SK-N-SH treated with all-trans-retinoic acid at 6 μM for 48 hours (cell line): ENCODE measurements at regions not wholly inside any gene's neighbourhood (a gene's known extent, or its start where the extent isn't known, plus 50 kb on each side); places are given as distances from the start of the nearest gene placed in this dataset.

ENCODE experiments used
- ATAC-seq: fragments of 200-7000 bp; cut with Tn5 transposase; 3 replicates; pipeline ENCODE4 v1.9.1; 2020; ENCODE audit warnings: mild to moderate bottlenecking, moderate library complexity
- BACH2 ChIP-seq: fragments of 250-450 bp; sonication (Bioruptor Pico); IDR thresholded peaks from 2 replicates; pipeline ENCODE4 v1.9.0; 2021; ENCODE audit warnings: mild to moderate bottlenecking, borderline replicate concordance
- CREB5 ChIP-seq: fragments of 250-450 bp; sonication (Bioruptor Pico); IDR thresholded peaks from 2 replicates; pipeline ENCODE4 v1.5.1; 2020; ENCODE audit warnings: low read depth, mild to moderate bottlenecking, moderate library complexity
- CSDC2 ChIP-seq: fragments of 250-450 bp; sonication (Bioruptor Pico); IDR thresholded peaks from 2 replicates; pipeline ENCODE4 v1.5.0; 2020; ENCODE audit warnings: mild to moderate bottlenecking, moderate library complexity
- CSRNP3 ChIP-seq: fragments of 250-450 bp; sonication (Bioruptor Pico); IDR thresholded peaks from 2 replicates; pipeline ENCODE4 v1.5.1; 2021; ENCODE audit warnings: mild to moderate bottlenecking, moderate library complexity
- ESRRG ChIP-seq: fragments of 250-450 bp; sonication (Bioruptor Pico); IDR thresholded peaks from 2 replicates; pipeline ENCODE4 v1.6.1; 2021; ENCODE audit warnings: mild to moderate bottlenecking
- GLIS3 ChIP-seq: fragments of 250-450 bp; sonication (Bioruptor Pico); IDR thresholded peaks from 2 replicates; pipeline ENCODE4 v1.5.0; 2020; ENCODE audit warnings: mild to moderate bottlenecking, moderate library complexity
- OSR1 ChIP-seq: fragments of 250-450 bp; sonication (Bioruptor Pico); IDR thresholded peaks from 2 replicates; pipeline ENCODE4 v1.8.0; 2022; ENCODE audit warnings: moderate library complexity, mild to moderate bottlenecking, inconsistent platforms
- POU6F1 ChIP-seq: fragments of 250-450 bp; sonication (Bioruptor Pico); IDR thresholded peaks from 2 replicates; pipeline ENCODE4 v1.8.0; 2021; ENCODE audit warnings: low read depth, mild to moderate bottlenecking, moderate library complexity, borderline replicate concordance
- PPARA ChIP-seq: fragments of 250-450 bp; sonication (Bioruptor Pico); IDR thresholded peaks from 2 replicates; pipeline ENCODE4 v1.5.0; 2020; ENCODE audit warnings: mild to moderate bottlenecking, borderline replicate concordance
- RARB ChIP-seq: fragments of 250-450 bp; sonication (Bioruptor Pico); IDR thresholded peaks from 2 replicates; pipeline ENCODE4 v1.8.0; 2021; ENCODE audit warnings: mild to moderate bottlenecking, moderate library complexity
- SNAI2 ChIP-seq: fragments of 250-450 bp; sonication (Bioruptor Pico); IDR thresholded peaks from 2 replicates; pipeline ENCODE4 v1.5.0; 2020; ENCODE audit warnings: mild to moderate bottlenecking, moderate library complexity
- TCF4 ChIP-seq: fragments of 250-450 bp; sonication (Bioruptor Pico); IDR thresholded peaks from 2 replicates; pipeline ENCODE4 v1.8.0; 2021; ENCODE audit warnings: mild to moderate bottlenecking, moderate library complexity, borderline replicate concordance
- TOX ChIP-seq: fragments of 250-450 bp; sonication (Bioruptor Pico); IDR thresholded peaks from 2 replicates; pipeline ENCODE4 v1.8.0; 2021; ENCODE audit warnings: mild to moderate bottlenecking, moderate library complexity, borderline replicate concordance
- TSHZ2 ChIP-seq: fragments of 250-450 bp; sonication (Bioruptor Pico); IDR thresholded peaks from 2 replicates; pipeline ENCODE4 v1.5.0; 2020; ENCODE audit warnings: mild to moderate bottlenecking, moderate library complexity
- ZC3H10 ChIP-seq: fragments of 250-450 bp; sonication (Bioruptor Pico); IDR thresholded peaks from 2 replicates; pipeline ENCODE4 v1.5.1; 2021; ENCODE audit warnings: mild to moderate bottlenecking, moderate library complexity
- ZFP3 ChIP-seq: fragments of 250-450 bp; sonication (Bioruptor Pico); IDR thresholded peaks from 2 replicates; pipeline ENCODE4 v1.5.0; 2020; ENCODE audit warnings: mild to moderate bottlenecking, moderate library complexity
- ZNF565 ChIP-seq: fragments of 450-650 bp; formaldehyde crosslinking; conservative IDR thresholded peaks from 2 replicates; pipeline ENCODE4 v1.5.0; 2020; ENCODE audit warnings: low read depth, mild to moderate bottlenecking, moderate library complexity
- ZNF70 ChIP-seq: fragments of 450-650 bp; formaldehyde crosslinking; IDR thresholded peaks from 2 replicates; pipeline ENCODE4 v1.5.0; 2020; ENCODE audit warnings: mild to moderate bottlenecking, moderate library complexity
- ZNF8 ChIP-seq: fragments of 450-650 bp; formaldehyde crosslinking; IDR thresholded peaks from 2 replicates; pipeline ENCODE4 v1.5.0; 2020; ENCODE audit warnings: mild to moderate bottlenecking, moderate library complexity

GRCh38 chr9:88270413-88270812, 117.8 kb upstream of the SPIN1 start:
- TF ChIP-seq OSR1 (CRISPR knock-in tag) (no peak), CSDC2 (CRISPR knock-in tag) (no peak), ZNF70 (CRISPR knock-in tag) (no peak), TCF4 (CRISPR knock-in tag) (no peak), ZNF565 (CRISPR knock-in tag) (no peak), RARB (no peak), ZNF8 (no peak), TSHZ2 (CRISPR knock-in tag) (no peak), ZFP3 (CRISPR knock-in tag) (no peak), CREB5 (CRISPR knock-in tag) (no peak), GLIS3 (CRISPR knock-in tag) (no peak)
- no peak; the same call in 2 of the 3 replicates for ATAC-seq

GRCh38 chr9:88268886-88269285, 119.4 kb upstream of the SPIN1 start:
- no peak for TF ChIP-seq RARB
- no peak for TF ChIP-seq ZC3H10
- TF ChIP-seq ZNF8: no peak
- TF ChIP-seq ZFP3 (CRISPR knock-in tag): no peak
- TF ChIP-seq PPARA: no peak
- no peak for TF ChIP-seq SNAI2 (CRISPR knock-in tag)
- TF ChIP-seq GLIS3 (CRISPR knock-in tag): no peak
- TF ChIP-seq BACH2 (CRISPR knock-in tag): no peak
- TF ChIP-seq CSRNP3: no peak
- TF ChIP-seq TSHZ2 (CRISPR knock-in tag): no peak
- no peak for TF ChIP-seq TOX (CRISPR knock-in tag)
- TF ChIP-seq ESRRG: no peak
- ATAC-seq: no peak

GRCh38 chr9:88267283-88267682, 121.0 kb upstream of the SPIN1 start:
- ATAC-seq: no peak
- no peak for TF ChIP-seq TSHZ2 (CRISPR knock-in tag)
- TF ChIP-seq BACH2 (CRISPR knock-in tag): no peak
- no peak for TF ChIP-seq OSR1 (CRISPR knock-in tag)
- no peak for TF ChIP-seq CREB5 (CRISPR knock-in tag)
- no peak for TF ChIP-seq RARB
- TF ChIP-seq ZNF565 (CRISPR knock-in tag): no peak
- TF ChIP-seq ZNF8: no peak
- no peak for TF ChIP-seq GLIS3 (CRISPR knock-in tag)
- no peak for TF ChIP-seq CSRNP3
- no peak for TF ChIP-seq ZNF70 (CRISPR knock-in tag)
- TF ChIP-seq CSDC2 (CRISPR knock-in tag): no peak
- TF ChIP-seq POU6F1 (CRISPR knock-in tag): no peak
- TF ChIP-seq TOX (CRISPR knock-in tag): no peak
